Osteocyte (in vitro differentiated cells): ENCODE measurements at regions not wholly inside any gene's neighbourhood (a gene's known extent, or its start where the extent isn't known, plus 50 kb on each side); places are given as distances from the start of the nearest gene placed in this dataset.

Experiments
- DNase-seq: peaks from one replicate; pipeline ENCODE4 v3.0.0; 2021; ENCODE audit warnings: mixed read lengths; ENCODE audit not compliant: unreplicated experiment; ENCODE audit errors: extremely low spot score
- H3K27ac Mint-ChIP-seq: one replicate; pipeline ENCODE4 v1.8.0; 2021; ENCODE audit warnings: mild to moderate bottlenecking, mixed read lengths; ENCODE audit not compliant: unreplicated experiment
- H3K27me3 Mint-ChIP-seq: one replicate; pipeline ENCODE4 v1.8.0; 2021; ENCODE audit warnings: mixed read lengths; ENCODE audit not compliant: unreplicated experiment
- H3K36me3 Mint-ChIP-seq: one replicate; pipeline ENCODE4 v1.8.0; 2021; ENCODE audit warnings: mixed read lengths; ENCODE audit not compliant: unreplicated experiment
- H3K4me1 Mint-ChIP-seq: one replicate; pipeline ENCODE4 v1.8.0; 2021; ENCODE audit warnings: mixed read lengths; ENCODE audit not compliant: unreplicated experiment
- H3K4me3 Mint-ChIP-seq: one replicate; pipeline ENCODE4 v1.8.0; 2021; ENCODE audit warnings: mild to moderate bottlenecking, moderate library complexity, mixed read lengths; ENCODE audit not compliant: unreplicated experiment
- H3K9me3 Mint-ChIP-seq: one replicate; pipeline ENCODE4 v1.8.0; 2021; ENCODE audit warnings: mixed read lengths; ENCODE audit not compliant: unreplicated experiment
- CTCF ChIP-seq: fragments of 200-600 bp; sonication (generic); IDR thresholded peaks from 2 replicates; pipeline ENCODE4 v1.5.0; 2021; ENCODE audit warnings: antibody characterized with exemption, mild to moderate bottlenecking, moderate library complexity

DNA sequence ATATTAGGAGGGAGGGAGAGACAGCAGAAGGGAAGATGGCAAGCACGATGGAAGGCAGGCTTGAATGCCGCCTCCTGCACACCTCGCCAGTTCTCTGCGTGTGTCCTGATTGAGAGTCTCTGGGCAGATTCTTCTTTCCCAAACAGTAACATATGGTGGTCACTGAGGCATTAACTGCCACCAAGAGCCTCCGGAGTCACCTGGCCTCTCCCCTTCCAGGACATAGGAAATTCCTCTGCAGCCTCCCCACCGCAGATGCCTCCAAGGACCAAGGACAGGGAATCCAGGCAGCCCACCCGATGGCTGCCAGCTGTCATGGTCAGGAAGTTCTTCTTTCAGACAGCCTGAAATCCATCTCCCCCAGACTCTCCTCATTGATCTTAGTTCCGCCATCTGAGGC lies 149.3 kb downstream of the ENGASE start:
- H3K27ac Mint-ChIP-seq = no peak overlapping the region
- no peak for DNase-seq
- H3K4me3 Mint-ChIP-seq = no peak overlapping the region
- peaks cover 30% of the 10 kb centered on the region for H3K27me3 Mint-ChIP-seq
- no peaks in the 10 kb centered on the region for H3K36me3 Mint-ChIP-seq
- H3K9me3 Mint-ChIP-seq = no peaks in the 10 kb centered on the region
- TF ChIP-seq CTCF = no peak
- no peaks in the 10 kb centered on the region for H3K4me1 Mint-ChIP-seq

DNA sequence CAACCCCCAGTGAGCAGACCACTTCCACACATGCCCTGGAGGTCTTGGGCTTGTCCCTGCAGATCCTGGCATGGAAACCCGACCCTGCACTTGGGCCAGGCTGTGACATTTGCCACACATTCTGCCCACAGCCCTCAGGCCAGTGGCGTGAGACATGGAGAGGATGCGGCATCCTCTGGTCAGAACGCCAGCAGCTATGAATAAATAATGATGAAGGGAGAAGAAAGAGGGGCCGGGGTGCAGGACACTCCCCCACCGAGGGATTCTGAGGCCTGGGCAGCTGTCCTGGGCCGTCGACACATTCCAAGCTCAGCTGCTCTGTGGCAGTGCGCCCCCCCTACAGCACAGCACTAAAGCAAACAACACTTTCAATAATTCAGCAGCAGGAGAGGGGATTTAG lies 148.8 kb downstream of the ENGASE start:
- no peaks in the 10 kb centered on the region for H3K9me3 Mint-ChIP-seq
- H3K27ac Mint-ChIP-seq = no peak overlapping the region
- H3K4me3 Mint-ChIP-seq = no peak overlapping the region
- no peaks in the 10 kb centered on the region for H3K36me3 Mint-ChIP-seq
- DNase-seq = no peak
- H3K27me3 Mint-ChIP-seq = peaks cover 30% of the 10 kb centered on the region
- H3K4me1 Mint-ChIP-seq = no peaks in the 10 kb centered on the region
- no peak for TF ChIP-seq CTCF

DNA sequence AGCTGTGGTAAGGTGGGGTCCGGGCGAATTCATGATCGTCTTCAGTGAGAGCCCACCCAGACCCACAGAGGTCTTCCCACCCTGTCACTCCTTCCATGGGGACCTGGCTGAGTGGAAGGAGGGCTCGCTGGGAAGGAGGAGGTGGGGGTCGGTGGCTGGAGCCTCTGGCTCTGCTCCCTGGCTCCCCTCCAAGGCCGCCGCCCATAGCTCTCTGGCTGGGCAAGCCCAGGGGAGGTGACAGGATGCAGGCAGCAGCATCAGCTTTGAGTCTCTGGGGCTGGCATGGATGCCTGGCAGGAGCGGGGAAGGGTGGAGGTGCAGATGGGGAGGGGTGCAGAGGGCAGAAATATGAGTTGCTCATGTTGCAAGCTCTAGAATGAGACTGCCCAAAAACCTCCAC lies 147.0 kb downstream of the ENGASE start:
- no peak overlapping the region for H3K4me3 Mint-ChIP-seq
- TF ChIP-seq CTCF = no peak
- peaks cover 44% of the 10 kb centered on the region for H3K27me3 Mint-ChIP-seq
- H3K36me3 Mint-ChIP-seq = no peaks in the 10 kb centered on the region
- DNase-seq = no peak
- no peaks in the 10 kb centered on the region for H3K4me1 Mint-ChIP-seq
- H3K9me3 Mint-ChIP-seq = no peaks in the 10 kb centered on the region
- H3K27ac Mint-ChIP-seq = no peak overlapping the region

GRCh38 chr17:79220713-79221291 lies 146.2 kb downstream of the ENGASE start:
- Mint-ChIP-seq H3K36me3 (no peaks in the 10 kb centered on the region), H3K9me3 (no peaks in the 10 kb centered on the region), H3K27ac (no peak overlapping the region), H3K4me3 (no peak overlapping the region), H3K4me1 (no peaks in the 10 kb centered on the region), H3K27me3 (peaks cover 40% of the 10 kb centered on the region)
- TF ChIP-seq CTCF = no peak
- DNase-seq = no peak

- H3K27me3 Mint-ChIP-seq = peaks cover 40% of the 10 kb centered on the region
- TF ChIP-seq CTCF = no peak
- H3K27ac Mint-ChIP-seq = no peak overlapping the region
- H3K4me3 Mint-ChIP-seq = no peak overlapping the region
- no peaks in the 10 kb centered on the region for H3K36me3 Mint-ChIP-seq
- no peak for DNase-seq
- H3K9me3 Mint-ChIP-seq = no peaks in the 10 kb centered on the region
- no peaks in the 10 kb centered on the region for H3K4me1 Mint-ChIP-seq
Measured at GRCh38 chr17:79220201-79220712, 145.6 kb downstream of the ENGASE start.
